Endothelial cell of umbilical vein (primary cell): ENCODE measurements at regions not wholly inside any gene's neighbourhood (a gene's known extent, or its start where the extent isn't known, plus 50 kb on each side); places are given as distances from the start of the nearest gene placed in this dataset.

ENCODE experiments used
- CTCF ChIP-seq, 2 donors: IDR thresholded peaks; 1 replicate in 1 of 2; 2 replicates in 1 of 2; pipeline ENCODE4 v1.5.1; 2011; ENCODE audit warnings: low read length in 2 of 2, mild to moderate bottlenecking in 2 of 2, moderate library complexity in 2 of 2, control low read depth in 1 of 2, inconsistent platforms in 1 of 2, low read depth in 1 of 2; ENCODE audit not compliant: insufficient read depth in 1 of 2; ENCODE audit errors: extremely low read depth in 1 of 2
- EZH2 ChIP-seq: IDR thresholded peaks from 2 replicates; pipeline ENCODE4 v1.6.1; 2012; ENCODE audit warnings: borderline replicate concordance, low read depth, mild to moderate bottlenecking, moderate library complexity, low read length, inconsistent platforms; ENCODE audit not compliant: severe bottlenecking
- GATA2 ChIP-seq: IDR thresholded peaks from 2 replicates; pipeline ENCODE4 v1.7.0; 2011; ENCODE audit warnings: low read depth, mild to moderate bottlenecking, moderate library complexity, mixed read lengths, low read length; ENCODE audit not compliant: insufficient read length, insufficient read depth
- JUN ChIP-seq: IDR thresholded peaks from 2 replicates; pipeline ENCODE4 v1.6.1; 2011; ENCODE audit warnings: borderline replicate concordance, low read depth; ENCODE audit not compliant: insufficient read length, insufficient read depth
- MAX ChIP-seq: IDR thresholded peaks from 2 replicates; pipeline ENCODE4 v1.6.1; 2011; ENCODE audit not compliant: insufficient read depth, insufficient read length
- POLR2A ChIP-seq: IDR thresholded peaks from 2 replicates; pipeline ENCODE4 v1.6.1; 2012; ENCODE audit warnings: low read depth, mild to moderate bottlenecking, control low read depth, low read length
- POLR2AphosphoS5 ChIP-seq: IDR thresholded peaks from 2 replicates; pipeline ENCODE4 v1.6.1; 2012; ENCODE audit warnings: low read depth, mild to moderate bottlenecking, control low read depth, low read length, moderate library complexity; ENCODE audit not compliant: insufficient read depth

GRCh38 chr2:53452400-53452799 lies 315.2 kb upstream of the CHAC2 start:
- TF ChIP-seq MAX = no peak
- no peak for TF ChIP-seq EZH2
- no peak for TF ChIP-seq CTCF (IDR thresholded peaks at IDR 0.05; ENCODE audit: extremely low read depth in 1 of 2, insufficient read depth in 1 of 2, low read depth in 1 of 2, low read length in 2 of 2)
- no peak for TF ChIP-seq POLR2A
- no peak for TF ChIP-seq GATA2
- no peak for TF ChIP-seq JUN
- no peak for TF ChIP-seq POLR2AphosphoS5
